Tibial nerve (tissue), 3 donors: ENCODE measurements at regions not wholly inside any gene's neighbourhood (a gene's known extent, or its start where the extent isn't known, plus 50 kb on each side); places are given as distances from the start of the nearest gene placed in this dataset.

Source experiments
- CTCF ChIP-seq, 5 experiments: fragments of 200-600 bp in 3 of 5; fragments of 450-650 bp in 2 of 5; sonication (generic) in 3 of 5; IDR thresholded peaks; one replicate each; pipeline ENCODE4 v1.5.1; 2016 to 2019; ENCODE audit warnings: antibody characterized with exemption in 5 of 5, mild to moderate bottlenecking in 3 of 5, moderate library complexity in 2 of 5
- POLR2A ChIP-seq, 2 donors: fragments of 450-650 bp; IDR thresholded peaks; one replicate each; pipeline ENCODE4 v1.6.1; 2017; ENCODE audit warnings: antibody characterized with exemption in 2 of 2, mild to moderate bottlenecking in 2 of 2, moderate library complexity in 2 of 2

- TF ChIP-seq CTCF (IDR thresholded peaks at IDR 0.05) = no peak
- no peak for TF ChIP-seq POLR2A (IDR thresholded peaks at IDR 0.05)
Measured at GRCh38 chr10:104556831-104557230, 84.3 kb upstream of the SORCS3 start.
